Upper lobe of right lung (tissue), 1 donor: ENCODE measurements at regions not wholly inside any gene's neighbourhood (a gene's known extent, or its start where the extent isn't known, plus 50 kb on each side); places are given as distances from the start of the nearest gene placed in this dataset.

ENCODE experiments used
- ATAC-seq: fragments of 200-7000 bp; cut with Tn5 transposase; one replicate; pipeline ENCODE4 v1.9.1; 2020; ENCODE audit warnings: mild to moderate bottlenecking, moderate library complexity
- DNase-seq: peaks from one replicate; pipeline ENCODE4 v3.0.0-alpha.2; 2020
- H3K27ac ChIP-seq: fragments of 200-600 bp; one replicate; pipeline ENCODE4 v1.8.0; 2022
- H3K27me3 ChIP-seq: fragments of 200-600 bp; one replicate; pipeline ENCODE4 v1.8.0; 2022; ENCODE audit warnings: mild to moderate bottlenecking
- H3K36me3 ChIP-seq: fragments of 200-600 bp; one replicate; pipeline ENCODE4 v1.8.0; 2022
- H3K4me1 ChIP-seq: fragments of 200-600 bp; one replicate; pipeline ENCODE4 v1.8.0; 2022
- H3K4me3 ChIP-seq: fragments of 200-600 bp; one replicate; pipeline ENCODE4 v1.8.0; 2022; ENCODE audit warnings: mild to moderate bottlenecking
- H3K9me3 ChIP-seq: fragments of 200-600 bp; one replicate; pipeline ENCODE4 v1.8.0; 2022
- CTCF ChIP-seq: fragments of 200-600 bp; IDR thresholded peaks from one replicate; pipeline ENCODE4 v1.8.0; 2022; ENCODE audit warnings: antibody characterized with exemption
- intact Hi-C: fragments of 100-400 bp; cut with DNase I; formaldehyde crosslinking; loops from one replicate; pipeline ENCODE4 v1.11.0; 2022
- donor health status: DM: no; HTN: yes; CAD: no; lungs with severe emphysema.

DNA sequence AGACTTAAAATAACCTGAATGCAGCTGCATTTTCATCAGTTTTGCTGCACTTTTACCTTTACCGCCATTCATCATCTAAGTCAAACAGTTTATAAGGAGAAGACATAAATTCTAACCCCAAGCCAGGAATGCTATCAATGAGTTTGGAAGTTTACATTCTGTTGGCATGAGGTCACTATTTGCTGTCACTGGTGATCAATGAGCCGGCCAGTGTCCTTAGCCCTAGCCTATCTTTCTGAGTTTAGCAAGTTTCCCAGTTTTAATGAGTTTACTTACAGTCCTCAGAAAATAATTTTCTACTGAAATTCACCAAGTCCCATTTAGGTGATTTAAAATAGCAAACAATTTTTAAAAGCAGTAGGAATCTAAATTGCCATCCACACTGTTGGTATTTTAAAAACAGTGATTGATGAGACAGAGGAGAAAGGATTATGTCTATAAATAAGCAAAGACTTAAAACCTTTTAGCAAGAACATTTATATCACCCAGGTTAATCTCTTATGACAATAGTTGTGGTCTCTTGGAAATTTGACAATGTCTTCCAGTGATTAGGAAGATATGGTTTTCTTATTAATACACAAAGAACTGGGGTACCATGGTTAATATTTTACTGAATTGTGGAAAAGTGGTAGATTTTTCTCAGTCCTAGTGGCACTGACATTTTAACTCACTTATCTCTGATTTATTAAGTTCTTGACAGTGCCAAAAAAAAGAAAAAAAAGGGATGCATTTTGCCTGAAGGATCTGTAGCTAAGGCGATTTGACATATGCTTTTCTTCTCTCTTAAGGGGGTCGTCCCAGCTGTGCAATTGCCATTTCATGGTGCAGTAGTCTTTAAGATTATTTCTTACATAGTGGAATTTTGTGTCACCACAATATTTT, 443.4 kb upstream of the ANKRD30A start:
- ATAC-seq (no peak), DNase-seq (no peak)
- no peak for TF ChIP-seq CTCF
- no peaks in the 10 kb centered on the region for H3K36me3 ChIP-seq
- H3K4me1 ChIP-seq: no peaks in the 10 kb centered on the region
- H3K4me3 ChIP-seq: no peak overlapping the region
- H3K27me3 ChIP-seq: no peaks in the 10 kb centered on the region
- H3K27ac ChIP-seq: no peak overlapping the region
- intact Hi-C loops: no loop called here
- no peaks in the 10 kb centered on the region for H3K9me3 ChIP-seq

DNA sequence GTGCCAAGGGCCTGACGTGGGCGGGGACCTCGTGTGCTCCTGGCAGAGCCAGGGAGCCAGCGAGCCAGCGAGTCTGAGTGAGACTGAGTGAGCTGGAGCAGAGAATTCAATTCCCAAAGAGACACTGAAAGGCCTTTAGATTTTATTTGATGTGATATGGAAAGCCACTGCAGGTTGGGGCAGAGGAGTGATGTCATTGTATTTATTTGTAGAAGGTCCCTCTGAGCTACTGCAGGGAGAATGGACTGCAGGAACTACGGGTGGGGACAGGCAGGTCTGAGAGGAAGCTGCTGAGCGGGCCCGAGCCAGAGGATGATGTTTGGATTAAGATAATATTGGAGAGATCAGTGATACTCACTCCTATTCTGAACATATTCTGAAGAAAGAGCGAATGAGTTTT, 445.8 kb upstream of the ANKRD30A start:
- DNase-seq: no peak
- no peak overlapping the region for H3K4me3 ChIP-seq
- H3K27me3 ChIP-seq: no peaks in the 10 kb centered on the region
- no peaks in the 10 kb centered on the region for H3K4me1 ChIP-seq
- H3K27ac ChIP-seq: no peak overlapping the region
- TF ChIP-seq CTCF: no peak
- intact Hi-C loops: no loop called here
- H3K36me3 ChIP-seq: no peaks in the 10 kb centered on the region
- ATAC-seq: no peak
- H3K9me3 ChIP-seq: no peaks in the 10 kb centered on the region

DNA sequence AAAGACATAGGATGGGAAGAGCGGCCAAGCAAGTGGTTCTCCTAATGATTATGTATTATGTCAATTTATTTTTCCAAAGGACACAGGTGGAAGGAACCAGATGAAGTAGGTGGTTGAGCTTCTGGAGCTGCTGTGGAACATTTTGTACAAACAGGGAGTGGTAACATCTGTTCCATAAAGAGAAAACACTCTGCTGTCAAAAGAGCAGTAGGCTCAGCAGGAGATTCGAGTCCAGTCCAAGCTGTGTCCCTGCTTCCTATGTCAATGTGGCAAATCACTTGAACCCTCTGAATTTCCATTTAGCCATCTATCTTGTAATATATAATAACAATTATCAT, 448.0 kb upstream of the ANKRD30A start:
- H3K4me3 ChIP-seq: no peak overlapping the region
- H3K27me3 ChIP-seq: no peaks in the 10 kb centered on the region
- no peak for DNase-seq
- no peaks in the 10 kb centered on the region for H3K4me1 ChIP-seq
- ATAC-seq: no peak
- no peak overlapping the region for H3K27ac ChIP-seq
- intact Hi-C loops: no loop called here
- H3K9me3 ChIP-seq: no peaks in the 10 kb centered on the region
- TF ChIP-seq CTCF: no peak
- no peaks in the 10 kb centered on the region for H3K36me3 ChIP-seq

DNA sequence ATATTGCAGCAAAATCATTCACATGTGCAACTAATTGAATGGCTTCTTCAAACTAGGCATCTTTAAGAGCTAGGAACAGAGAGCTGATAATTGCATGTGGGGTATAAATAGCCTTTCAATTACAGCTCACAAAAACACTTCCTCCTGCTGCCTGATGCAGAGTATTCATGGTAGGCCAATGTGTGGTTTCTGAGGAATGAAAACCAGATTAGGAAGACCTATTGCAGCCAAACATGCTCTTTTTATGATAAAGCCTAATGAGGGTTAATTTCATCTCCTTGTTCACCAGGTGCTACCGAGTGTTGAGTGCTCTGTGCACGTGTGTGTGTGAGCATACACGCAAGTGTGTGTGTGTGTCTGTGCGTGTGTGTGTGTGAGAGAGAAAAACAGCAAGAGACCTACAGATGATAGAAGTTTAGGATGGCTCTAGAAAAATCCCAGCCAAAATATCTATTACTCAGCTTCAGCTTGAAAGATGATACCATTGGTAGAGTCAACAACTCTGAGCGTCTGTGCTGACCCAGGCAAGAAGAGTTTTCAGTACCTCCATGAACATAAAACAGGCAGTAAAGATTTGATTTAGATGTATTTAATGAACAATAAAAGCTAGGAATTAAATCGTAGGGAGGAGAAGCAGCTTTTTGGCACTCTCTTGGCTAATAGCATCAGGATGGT, 448.5 kb upstream of the ANKRD30A start:
- intact Hi-C loops: no loop called here
- Histone ChIP-seq H3K27me3 (no peaks in the 10 kb centered on the region), H3K9me3 (no peaks in the 10 kb centered on the region), H3K27ac (no peak overlapping the region), H3K36me3 (no peaks in the 10 kb centered on the region), H3K4me1 (no peaks in the 10 kb centered on the region), H3K4me3 (no peak overlapping the region)
- TF ChIP-seq CTCF: no peak
- ATAC-seq (no peak), DNase-seq (no peak)

DNA sequence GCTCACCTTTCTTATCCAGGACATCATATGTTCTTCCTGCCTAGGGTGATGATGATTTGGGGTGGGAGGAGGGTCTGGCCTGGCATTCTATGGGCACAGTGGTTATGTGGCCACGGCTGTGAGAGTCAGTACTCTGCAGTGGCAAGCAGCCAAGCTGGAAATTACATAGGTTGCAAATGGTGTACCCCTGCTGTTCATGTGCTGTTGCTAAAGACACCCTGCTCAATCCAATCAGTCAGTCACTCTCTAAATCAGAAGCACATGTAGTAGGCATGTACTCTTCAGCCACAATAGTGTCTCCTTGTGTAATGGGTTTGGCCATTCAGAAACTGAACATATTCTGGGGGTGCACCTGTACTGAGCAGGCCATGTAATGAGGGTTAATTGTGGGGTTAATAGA, 449.1 kb upstream of the ANKRD30A start:
- no peaks in the 10 kb centered on the region for H3K36me3 ChIP-seq
- intact Hi-C loops: no loop called here
- H3K4me3 ChIP-seq: no peak overlapping the region
- H3K27me3 ChIP-seq: no peaks in the 10 kb centered on the region
- H3K4me1 ChIP-seq: no peaks in the 10 kb centered on the region
- ATAC-seq (no peak), DNase-seq (no peak)
- no peak for TF ChIP-seq CTCF
- H3K9me3 ChIP-seq: no peaks in the 10 kb centered on the region
- no peak overlapping the region for H3K27ac ChIP-seq
